Neural cell (in vitro differentiated cells): ENCODE measurements at regions not wholly inside any gene's neighbourhood (a gene's known extent, or its start where the extent isn't known, plus 50 kb on each side); places are given as distances from the start of the nearest gene placed in this dataset.

Experiments
- H2AFZ ChIP-seq: fragments of 200-600, 300-800 bp; sonication (generic), shearing (Covaris generic); 2 replicates; pipeline ENCODE4 v1.6.0; 2014; ENCODE audit warnings: low read depth, mild to moderate bottlenecking, antibody characterized with exemption, low read length, moderate library complexity
- H3F3A ChIP-seq: fragments of 200-600 bp; shearing (Covaris generic); 2 replicates; pipeline ENCODE4 v1.6.1; 2016; ENCODE audit warnings: mild to moderate bottlenecking, moderate library complexity, mixed read lengths, antibody characterized with exemption, low read length; ENCODE audit not compliant: insufficient read depth, poor library complexity, severe bottlenecking
- H3K27ac ChIP-seq: fragments of 200-600, 300-800 bp; sonication (generic), shearing (Covaris generic); 2 replicates; pipeline ENCODE4 v1.5.1; 2014; ENCODE audit warnings: mild to moderate bottlenecking, low read length, moderate library complexity
- H3K27me3 ChIP-seq: fragments of 300-800, 200-600 bp; sonication (generic), shearing (Covaris generic); 2 replicates; pipeline ENCODE4 v1.6.0; 2014; ENCODE audit warnings: mild to moderate bottlenecking, low read depth, low read length, moderate library complexity; ENCODE audit not compliant: insufficient read depth
- H3K36me3 ChIP-seq: fragments of 300-800, 200-600 bp; sonication (generic), shearing (Covaris generic); 2 replicates; pipeline ENCODE4 v1.5.1; 2014; ENCODE audit warnings: mild to moderate bottlenecking, antibody characterized with exemption, low read length, moderate library complexity; ENCODE audit not compliant: insufficient read depth
- H3K4me2 ChIP-seq: fragments of 300-800, 200-600 bp; sonication (generic), shearing (Covaris generic); 2 replicates; pipeline ENCODE4 v1.6.0; 2014; ENCODE audit warnings: mild to moderate bottlenecking, low read length
- H3K4me3 ChIP-seq: fragments of 300-800, 200-600 bp; sonication (generic), shearing (Covaris generic); 2 replicates; pipeline ENCODE4 v1.5.1; 2014; ENCODE audit warnings: mild to moderate bottlenecking, low read length, moderate library complexity
- H3K79me2 ChIP-seq: fragments of 200-600 bp; shearing (Covaris generic); replicated peaks from 2 replicates; pipeline ENCODE4 v1.6.0; 2014; ENCODE audit warnings: mild to moderate bottlenecking, low read length, moderate library complexity; ENCODE audit not compliant: insufficient read depth
- H3K9ac ChIP-seq: fragments of 300-800, 200-600 bp; sonication (generic), shearing (Covaris generic); 2 replicates; pipeline ENCODE4 v1.6.1; 2016; ENCODE audit warnings: mild to moderate bottlenecking, low read length, mixed read lengths
- H3K9me2 ChIP-seq: fragments of 200-600 bp; shearing (Covaris generic); 2 replicates; pipeline ENCODE4 v1.6.1; 2016; ENCODE audit warnings: mild to moderate bottlenecking, low read length, mixed read lengths; ENCODE audit not compliant: insufficient read depth
- H3K9me3 ChIP-seq: fragments of 200-600, 300-800 bp; sonication (generic), shearing (Covaris generic); 2 replicates; pipeline ENCODE4 v1.6.1; 2016; ENCODE audit warnings: mild to moderate bottlenecking, mixed run types, low read length, moderate library complexity, mixed read lengths
- H4K20me1 ChIP-seq: fragments of 200-600 bp; shearing (Covaris generic); 2 replicates; pipeline ENCODE4 v1.6.1; 2016; ENCODE audit warnings: mild to moderate bottlenecking, mixed run types; ENCODE audit not compliant: insufficient read depth
- CTCF ChIP-seq: fragments of 450-650 bp; IDR thresholded peaks from 2 replicates; pipeline ENCODE4 v1.5.1; 2014; ENCODE audit warnings: antibody characterized with exemption, mild to moderate bottlenecking, moderate library complexity; ENCODE audit not compliant: poor library complexity, severe bottlenecking
- EP300 ChIP-seq: fragments of 450-650 bp; conservative IDR thresholded peaks from 2 replicates; pipeline ENCODE4 v1.6.1; 2014; ENCODE audit warnings: antibody characterized with exemption, mild to moderate bottlenecking, moderate library complexity; ENCODE audit not compliant: poor library complexity, severe bottlenecking
- EZH2 ChIP-seq: fragments of 200-600, 300-800 bp; shearing (Covaris generic), sonication (generic); IDR thresholded peaks from 2 replicates; pipeline ENCODE4 v1.6.1; 2014; ENCODE audit warnings: antibody characterized with exemption, low read length, borderline replicate concordance, mild to moderate bottlenecking; ENCODE audit not compliant: insufficient read depth, poor library complexity, severe bottlenecking
- MXI1 ChIP-seq: fragments of 450-650 bp; conservative IDR thresholded peaks from 2 replicates; pipeline ENCODE4 v1.6.1; 2014; ENCODE audit warnings: antibody characterized with exemption, mild to moderate bottlenecking; ENCODE audit not compliant: poor library complexity, severe bottlenecking
- POLR2AphosphoS5 ChIP-seq: IDR thresholded peaks from 2 replicates; pipeline ENCODE4 v1.6.1; 2012
- RAD21 ChIP-seq: fragments of 450-650 bp; conservative IDR thresholded peaks from 2 replicates; pipeline ENCODE4 v1.6.1; 2014; ENCODE audit warnings: antibody characterized with exemption, mild to moderate bottlenecking, moderate library complexity
- REST ChIP-seq: IDR thresholded peaks from 2 replicates; pipeline ENCODE4 v1.6.1; 2012; ENCODE audit warnings: borderline replicate concordance
- SMC3 ChIP-seq: fragments of 450-650 bp; conservative IDR thresholded peaks from 2 replicates; pipeline ENCODE4 v1.6.1; 2014; ENCODE audit warnings: antibody characterized with exemption, mild to moderate bottlenecking, moderate library complexity; ENCODE audit not compliant: poor library complexity
- TAF1 ChIP-seq: IDR thresholded peaks from 2 replicates; pipeline ENCODE4 v1.6.1; 2012; ENCODE audit warnings: low read depth

GRCh38 chr18:71966791-71967190, 577.4 kb downstream of the CBLN2 start:
- Histone ChIP-seq H3K9ac (no peak overlapping the region), H3K79me2 (no peaks in the 10 kb centered on the region), H3K4me3 (no peak overlapping the region), H2AFZ (no peak overlapping the region), H3K9me3 (no peaks in the 10 kb centered on the region), H3K27me3 (no peaks in the 10 kb centered on the region), H3K4me2 (no peak overlapping the region), H3K27ac (no peak overlapping the region), H3K36me3 (no peaks in the 10 kb centered on the region), H3K9me2 (no peaks in the 10 kb centered on the region), H4K20me1 (no peaks in the 10 kb centered on the region), H3F3A (no peaks in the 10 kb centered on the region)
- no peak for TF ChIP-seq RAD21
- TF ChIP-seq SMC3 = no peak
- TF ChIP-seq EZH2 = no peak
- TF ChIP-seq TAF1 = no peak
- TF ChIP-seq REST = no peak
- TF ChIP-seq MXI1 = no peak
- TF ChIP-seq POLR2AphosphoS5 = no peak
- no peak for TF ChIP-seq EP300
- no peak for TF ChIP-seq CTCF

- H3K36me3 ChIP-seq = no peaks in the 10 kb centered on the region
These were observed 585.5 kb downstream of the CBLN2 start for GRCh38 chr18:71958605-71959004.

More at GRCh38 chr18:71958605-71959004, 585.5 kb downstream of the CBLN2 start:
- Histone ChIP-seq H3K27me3 (no peaks in the 10 kb centered on the region), H3K9me2 (no peaks in the 10 kb centered on the region), H3K9me3 (no peaks in the 10 kb centered on the region), H2AFZ (no peak overlapping the region), H3F3A (no peaks in the 10 kb centered on the region), H3K9ac (no peak overlapping the region), H3K79me2 (no peaks in the 10 kb centered on the region), H3K27ac (no peak overlapping the region), H3K4me2 (no peak overlapping the region), H4K20me1 (no peaks in the 10 kb centered on the region), H3K4me3 (no peak overlapping the region)
- TF ChIP-seq EZH2 = no peak
- TF ChIP-seq RAD21 = no peak
- TF ChIP-seq POLR2AphosphoS5 = no peak
- TF ChIP-seq CTCF = no peak
- TF ChIP-seq EP300 = no peak
- no peak for TF ChIP-seq TAF1
- TF ChIP-seq MXI1 = no peak
- no peak for TF ChIP-seq SMC3
- TF ChIP-seq REST = no peak
